T-cell (primary cell): ENCODE measurements at regions not wholly inside any gene's neighbourhood (a gene's known extent, or its start where the extent isn't known, plus 50 kb on each side); places are given as distances from the start of the nearest gene placed in this dataset.
"Not testable (repeated sequence)": the region's sequence is repeated elsewhere in the genome, so short reads cannot be mapped to it uniquely, and the experiment has no call there.

ENCODE experiments used
- ATAC-seq, 4 experiments: fragments of 200-7000 bp in 3 of 4; fragments of 150-1000 bp in 1 of 4; cut with Tn5 transposase; replicated peaks in 1 of 4; 1 replicate in 3 of 4; 2 replicates in 1 of 4; pipeline ENCODE4 v1.10.0; 2021; ENCODE audit warnings: moderate library complexity in 3 of 4, mild to moderate bottlenecking in 2 of 4, moderate number of reproducible peaks in 1 of 4
- CTCF ChIA-PET, 2 donors: fragments of 300-600 bp; sonication (Branson Sonifier 250); formaldehyde crosslinking; loops; one replicate each; lab custom pipeline; 2022; ENCODE audit warnings: antibody characterized with exemption in 2 of 2; lab: Charles Lee
- POLR2A ChIA-PET, 2 donors: fragments of 300-600 bp; sonication (Branson Sonifier 250); formaldehyde crosslinking; loops; one replicate each; lab custom pipeline; 2022; ENCODE audit warnings: antibody characterized with exemption in 2 of 2; lab: Charles Lee
- DNase-seq, 35 experiments: peaks; one replicate each; pipeline versions ENCODE4 v3.0.0 to v3.0.0-alpha.2; 2013 to 2023
- H3K27ac ChIP-seq: one replicate; pipeline ENCODE4 v1.5.1; 2013; ENCODE audit warnings: low read length
- H3K27me3 ChIP-seq, 2 experiments: replicated peaks in 1 of 2; 1 replicate in 1 of 2; 2 replicates in 1 of 2; pipeline versions ENCODE4 v1.6.1 to v1.7.0; 2013; ENCODE audit warnings: low read length in 1 of 2, mixed read lengths in 1 of 2; ENCODE audit not compliant: control insufficient read depth in 2 of 2, insufficient read depth in 2 of 2; ENCODE audit errors: extremely low read depth in 1 of 2
- H3K36me3 ChIP-seq, 2 donors: 1 replicate in 1 of 2; 2 replicates in 1 of 2; pipeline versions ENCODE4 v1.6.1 to v1.7.0; 2013; ENCODE audit warnings: low read length in 1 of 2; ENCODE audit not compliant: control insufficient read depth in 2 of 2, insufficient read depth in 1 of 2; ENCODE audit errors: extremely low read depth in 1 of 2
- H3K4me1 ChIP-seq, 2 experiments: 1 replicate in 1 of 2; 2 replicates in 1 of 2; pipeline versions ENCODE4 v1.6.1 to v1.7.0; 2013; ENCODE audit warnings: low read length in 2 of 2, mixed read lengths in 1 of 2; ENCODE audit not compliant: insufficient read depth in 2 of 2, control insufficient read depth in 1 of 2; ENCODE audit errors: extremely low read depth in 1 of 2
- H3K4me3 ChIP-seq, 2 donors: 1 replicate in 1 of 2; 2 replicates in 1 of 2; pipeline versions ENCODE4 v1.5.1 to v1.7.0; 2013; ENCODE audit warnings: mild to moderate bottlenecking in 2 of 2, low read length in 1 of 2, moderate library complexity in 1 of 2; ENCODE audit not compliant: control insufficient read depth in 1 of 2; ENCODE audit errors: extremely low read depth in 1 of 2
- H3K9me3 ChIP-seq: 2 replicates; pipeline ENCODE4 v1.7.0; 2013
- H3K27ac Mint-ChIP-seq, 2 donors: one replicate each; pipeline ENCODE4 v1.8.0; 2020 to 2021; ENCODE audit warnings: mild to moderate bottlenecking in 2 of 2, mixed read lengths in 2 of 2
- H3K27me3 Mint-ChIP-seq, 2 donors: one replicate each; pipeline ENCODE4 v1.8.0; 2021 to 2022; ENCODE audit warnings: mixed read lengths in 2 of 2
- H3K36me3 Mint-ChIP-seq: one replicate; pipeline ENCODE4 v1.8.0; 2021; ENCODE audit warnings: mixed read lengths
- H3K4me1 Mint-ChIP-seq, 3 donors: one replicate each; pipeline ENCODE4 v1.8.0; 2020 to 2022; ENCODE audit warnings: mixed read lengths in 3 of 3, mild to moderate bottlenecking in 1 of 3
- H3K4me3 Mint-ChIP-seq, 3 donors: one replicate each; pipeline ENCODE4 v1.8.0; 2020 to 2022; ENCODE audit warnings: mild to moderate bottlenecking in 3 of 3, mixed read lengths in 3 of 3, moderate library complexity in 3 of 3
- H3K9me3 Mint-ChIP-seq, 3 donors: one replicate each; pipeline ENCODE4 v1.8.0; 2020 to 2022; ENCODE audit warnings: mixed read lengths in 3 of 3
- WGBS: methylation state at CpG from one replicate; pipeline ENCODE4 v1.1.5; 2013; ENCODE audit warnings: missing lambda C conversion rate; ENCODE audit not compliant: insufficient coverage; 5-methylcytosine and 5-hydroxymethylcytosine counted together

- no peaks in the 10 kb centered on the region for H3K27me3 Mint-ChIP-seq
- ChIA-PET CTCF (interaction anchor here in 1 of 2 donors (0.6 kb wide), 1 partner anchor 243 kb away, joined by 4 read pairs; no protein-coding TSS in a partner anchor), POLR2A (interaction anchor here in 1 of 2 donors (0.6 kb wide), 1 partner anchor 1291 kb away, joined by 4 read pairs; no protein-coding TSS in a partner anchor)
- no peaks in the 10 kb centered on the region for H3K36me3 Mint-ChIP-seq
- H3K9me3 ChIP-seq = no peaks in the 10 kb centered on the region
- H3K27ac Mint-ChIP-seq = no peak overlapping the region
- H3K4me3 Mint-ChIP-seq = no peak overlapping the region
- DNase-seq = no peak
- no peak overlapping the region for H3K4me3 ChIP-seq
- no peaks in the 10 kb centered on the region for H3K4me1 ChIP-seq
- no peaks in the 10 kb centered on the region for H3K36me3 ChIP-seq
- H3K27me3 ChIP-seq = no peaks in the 10 kb centered on the region
- no peak for ATAC-seq
- H3K4me1 Mint-ChIP-seq = no peaks in the 10 kb centered on the region
- H3K27ac ChIP-seq = no peak overlapping the region
- H3K9me3 Mint-ChIP-seq = peaks cover 4 to 10% (median 4%) of the 10 kb centered on the region in 3 donors
Observed at GRCh38 chr6:21335591-21335990, 258.0 kb upstream of the SOX4 start.

DNA sequence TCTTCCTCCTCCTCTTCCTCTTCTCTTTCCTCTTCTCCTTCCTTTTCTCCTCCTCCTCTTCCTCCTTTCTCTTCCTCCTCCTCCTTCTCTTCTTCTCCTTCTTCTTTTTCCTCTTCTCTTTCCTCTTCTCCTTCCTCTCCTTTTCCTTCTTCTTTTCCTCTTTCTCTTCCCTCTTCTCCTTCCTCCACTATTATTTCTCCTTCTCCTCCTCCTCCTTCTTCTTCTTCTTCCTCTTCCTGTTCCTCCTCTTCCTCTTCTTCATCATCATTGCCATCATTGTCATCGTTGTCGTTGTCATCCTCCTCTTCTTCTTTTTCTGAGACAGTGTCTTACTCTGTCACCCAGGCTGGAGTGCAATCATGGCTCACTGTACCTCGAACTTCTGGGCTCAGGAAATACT lies 256.3 kb upstream of the SOX4 start:
- Mint-ChIP-seq H3K36me3 (no peaks in the 10 kb centered on the region), H3K4me3 (no peak overlapping the region), H3K9me3 (peaks cover 4 to 10% (median 4%) of the 10 kb centered on the region in 3 donors), H3K27me3 (no peaks in the 10 kb centered on the region), H3K4me1 (no peaks in the 10 kb centered on the region), H3K27ac (no peak overlapping the region)
- Histone ChIP-seq H3K4me1 (no peaks in the 10 kb centered on the region), H3K36me3 (no peaks in the 10 kb centered on the region), H3K9me3 (no peaks in the 10 kb centered on the region), H3K4me3 (no peak overlapping the region), H3K27me3 (no peaks in the 10 kb centered on the region), H3K27ac (no peak overlapping the region)
- WGBS = 77% methylated on average over 2 of the region's 3 CpGs
- POLR2A ChIA-PET = no interaction called here
- CTCF ChIA-PET = interaction anchor here in 1 of 2 donors (0.6 kb wide), 1 partner anchor 293 kb away, joined by 3 read pairs; no protein-coding TSS in a partner anchor
- no peak for ATAC-seq
- DNase-seq = no peak

GRCh38 chr6:21340573-21340972 lies 253.0 kb upstream of the SOX4 start:
- ChIA-PET POLR2A (no interaction called here), CTCF (no interaction called here)
- no CpG with 5 or more reads among the region's 3 CpGs for WGBS
- no peak overlapping the region for H3K27ac ChIP-seq
- no peaks in the 10 kb centered on the region for H3K4me1 ChIP-seq
- H3K36me3 Mint-ChIP-seq = no peaks in the 10 kb centered on the region
- ATAC-seq = no peak
- DNase-seq = no peak
- H3K9me3 Mint-ChIP-seq = peaks cover 4 to 10% (median 7%) of the 10 kb centered on the region in 3 donors
- H3K4me1 Mint-ChIP-seq = no peaks in the 10 kb centered on the region
- peaks cover 2 to 5% of the 10 kb centered on the region in 2 donors for H3K27me3 Mint-ChIP-seq
- no peak overlapping the region for H3K4me3 ChIP-seq
- no peaks in the 10 kb centered on the region for H3K27me3 ChIP-seq
- H3K4me3 Mint-ChIP-seq = no peak overlapping the region
- no peaks in the 10 kb centered on the region for H3K36me3 ChIP-seq
- no peak overlapping the region for H3K27ac Mint-ChIP-seq
- no peaks in the 10 kb centered on the region for H3K9me3 ChIP-seq

DNA sequence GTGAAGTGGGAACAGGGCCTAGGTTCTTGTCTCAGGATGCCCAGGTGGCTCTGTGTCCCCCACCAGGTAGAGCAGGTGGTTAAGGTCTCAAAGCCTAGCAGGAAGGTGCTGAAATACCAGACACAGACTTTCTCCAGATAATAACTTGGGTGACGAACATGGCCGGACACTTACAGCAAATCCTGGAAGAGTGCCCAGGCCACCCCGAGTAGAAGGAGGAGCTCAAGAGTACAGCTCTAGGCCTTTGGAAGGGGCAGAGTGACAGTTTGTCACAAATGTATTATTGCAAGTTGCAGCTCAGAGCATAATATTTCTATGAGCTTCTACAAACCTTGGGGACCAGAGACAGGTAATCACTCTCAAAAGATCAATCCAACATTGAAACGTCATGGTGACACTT lies 251.6 kb upstream of the SOX4 start:
- CTCF ChIA-PET = no interaction called here
- H3K27me3 Mint-ChIP-seq = peaks cover 2 to 5% of the 10 kb centered on the region in 2 donors
- WGBS = 93% methylated on average over 3 of the region's 4 CpGs

DNA sequence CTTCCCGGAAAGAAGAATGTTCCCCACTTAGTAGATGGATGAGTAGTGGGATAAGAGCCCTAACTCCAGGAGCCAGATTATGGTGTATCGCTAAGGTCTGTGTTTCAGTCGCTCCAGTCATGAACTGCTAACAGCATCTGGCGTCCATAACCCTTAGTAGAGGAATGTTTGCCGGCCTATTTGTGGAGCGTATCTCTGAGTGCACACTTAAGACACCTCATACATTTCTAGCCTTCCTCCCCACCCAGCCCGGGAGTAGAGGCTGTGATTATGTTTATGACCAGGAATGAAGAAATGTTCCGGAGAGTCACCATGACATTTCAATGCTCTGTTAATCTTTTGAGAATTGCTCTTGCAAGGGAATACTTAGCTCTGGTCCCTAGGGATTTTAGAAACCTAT lies 251.1 kb upstream of the SOX4 start:
- Histone ChIP-seq H3K4me3 (no peak overlapping the region), H3K9me3 (no peaks in the 10 kb centered on the region), H3K36me3 (no peaks in the 10 kb centered on the region), H3K27ac (no peak overlapping the region), H3K27me3 (peaks cover 0 to 2% of the 10 kb centered on the region in 2 experiments), H3K4me1 (no peaks in the 10 kb centered on the region)
- Mint-ChIP-seq H3K36me3 (no peaks in the 10 kb centered on the region), H3K4me3 (no peak overlapping the region), H3K4me1 (no peaks in the 10 kb centered on the region), H3K27me3 (peaks cover 2 to 5% of the 10 kb centered on the region in 2 donors), H3K9me3 (peaks cover 2 to 9% (median 3%) of the 10 kb centered on the region in 3 donors), H3K27ac (no peak overlapping the region)
- ATAC-seq = no peak
- no peak for DNase-seq
- CTCF ChIA-PET = no interaction called here
- WGBS = no CpG with 5 or more reads among the region's 8 CpGs
- POLR2A ChIA-PET = no interaction called here

More for the DNA sequence above, 251.6 kb upstream of the SOX4 start:
- DNase-seq (no peak), ATAC-seq (no peak)
- no peaks in the 10 kb centered on the region for H3K4me1 ChIP-seq
- H3K27me3 ChIP-seq = no peaks in the 10 kb centered on the region
- H3K9me3 ChIP-seq = no peaks in the 10 kb centered on the region
- H3K27ac ChIP-seq = no peak overlapping the region
- Mint-ChIP-seq H3K4me1 (no peaks in the 10 kb centered on the region), H3K36me3 (no peaks in the 10 kb centered on the region), H3K27ac (no peak overlapping the region), H3K9me3 (peaks cover 3 to 13% (median 6%) of the 10 kb centered on the region in 3 donors), H3K4me3 (no peak overlapping the region)
- H3K4me3 ChIP-seq = no peak overlapping the region
- POLR2A ChIA-PET = no interaction called here
- H3K36me3 ChIP-seq = no peaks in the 10 kb centered on the region

DNA sequence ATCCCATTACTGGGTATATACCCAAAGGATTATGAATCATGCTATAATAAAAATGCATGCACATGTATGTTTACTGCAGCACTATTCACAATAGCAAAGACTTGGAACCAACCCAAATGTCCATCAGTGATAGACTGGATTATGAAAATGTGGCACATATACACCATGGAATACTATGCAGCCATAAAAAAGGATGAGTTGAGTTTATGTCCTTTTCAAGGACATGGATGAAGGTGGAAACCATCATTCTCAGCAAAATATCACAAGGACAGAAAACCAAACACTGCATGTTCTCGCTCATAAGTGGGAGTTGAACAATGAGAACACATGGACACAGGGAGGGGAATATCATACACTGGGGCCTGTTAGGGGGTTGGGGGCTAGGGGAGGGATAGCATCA lies 247.8 kb upstream of the SOX4 start:
- DNase-seq, H3K27ac ChIP-seq, H3K27me3 Mint-ChIP-seq, H3K9me3 ChIP-seq, H3K36me3 ChIP-seq, H3K27me3 ChIP-seq, POLR2A ChIA-PET, H3K4me1 ChIP-seq, CTCF ChIA-PET, H3K27ac Mint-ChIP-seq, H3K9me3 Mint-ChIP-seq, H3K4me1 Mint-ChIP-seq, ATAC-seq, H3K36me3 Mint-ChIP-seq, H3K4me3 Mint-ChIP-seq, H3K4me3 ChIP-seq: not testable (repeated sequence)
- WGBS = no CpG with 5 or more reads among the region's 1 CpG

- POLR2A ChIA-PET = no interaction called here
- no peak for ATAC-seq
- Mint-ChIP-seq H3K9me3 (peaks cover 2 to 3% (median 3%) of the 10 kb centered on the region in 3 donors), H3K4me3 (no peak overlapping the region), H3K27ac (no peak overlapping the region), H3K27me3 (peaks cover under 1 to 5% of the 10 kb centered on the region in 2 donors), H3K4me1 (no peaks in the 10 kb centered on the region), H3K36me3 (no peaks in the 10 kb centered on the region)
- CTCF ChIA-PET = no interaction called here
- Histone ChIP-seq H3K9me3 (no peaks in the 10 kb centered on the region), H3K36me3 (no peaks in the 10 kb centered on the region), H3K4me1 (no peaks in the 10 kb centered on the region), H3K27me3 (peaks cover 0 to 2% of the 10 kb centered on the region in 2 experiments), H3K27ac (no peak overlapping the region), H3K4me3 (no peak overlapping the region)
- DNase-seq = no peak
- WGBS = 83% methylated on average over 2 of the region's 7 CpGs
Observed at GRCh38 chr6:21348146-21348503, 245.4 kb upstream of the SOX4 start.
